Stimulated activated CD4-positive, alpha-beta T cell treated with anti-CD3 and anti-CD28 coated beads, Interleukin-15, amount 100 ng/mL, for 48 hours (primary cell): ENCODE measurements at regions not wholly inside any gene's neighbourhood (a gene's known extent, or its start where the extent isn't known, plus 50 kb on each side); places are given as distances from the start of the nearest gene placed in this dataset.

Source experiments
- DNase-seq, 2 donors: peaks; one replicate each; pipeline ENCODE4 v3.0.0-alpha.2; 2020; ENCODE audit warnings: low read depth in 2 of 2

- DNase-seq = no peak
Measured at GRCh38 chr7:35536396-35536826, 158.5 kb downstream of the HERPUD2 start.

DNA sequence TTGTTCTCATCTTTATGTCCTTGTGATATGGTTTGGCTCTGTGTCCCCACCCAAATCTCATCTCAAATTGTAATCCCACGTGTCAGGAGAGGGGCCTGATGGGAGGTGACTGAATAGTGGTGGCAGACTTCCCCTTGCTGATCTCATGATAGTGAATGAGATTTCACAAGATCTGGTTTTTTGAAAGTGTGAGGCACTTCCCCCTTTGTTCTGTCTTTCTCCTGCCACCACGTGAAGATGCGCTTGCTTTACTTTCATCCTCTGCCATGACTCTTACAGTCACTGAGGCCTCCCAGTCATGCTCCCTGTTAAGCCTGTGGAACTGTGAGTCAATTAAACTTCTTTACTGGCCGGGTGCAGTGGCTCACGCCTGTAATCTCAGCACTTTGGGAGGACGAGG lies 161.0 kb downstream of the HERPUD2 start:
- DNase-seq = no peak

DNA sequence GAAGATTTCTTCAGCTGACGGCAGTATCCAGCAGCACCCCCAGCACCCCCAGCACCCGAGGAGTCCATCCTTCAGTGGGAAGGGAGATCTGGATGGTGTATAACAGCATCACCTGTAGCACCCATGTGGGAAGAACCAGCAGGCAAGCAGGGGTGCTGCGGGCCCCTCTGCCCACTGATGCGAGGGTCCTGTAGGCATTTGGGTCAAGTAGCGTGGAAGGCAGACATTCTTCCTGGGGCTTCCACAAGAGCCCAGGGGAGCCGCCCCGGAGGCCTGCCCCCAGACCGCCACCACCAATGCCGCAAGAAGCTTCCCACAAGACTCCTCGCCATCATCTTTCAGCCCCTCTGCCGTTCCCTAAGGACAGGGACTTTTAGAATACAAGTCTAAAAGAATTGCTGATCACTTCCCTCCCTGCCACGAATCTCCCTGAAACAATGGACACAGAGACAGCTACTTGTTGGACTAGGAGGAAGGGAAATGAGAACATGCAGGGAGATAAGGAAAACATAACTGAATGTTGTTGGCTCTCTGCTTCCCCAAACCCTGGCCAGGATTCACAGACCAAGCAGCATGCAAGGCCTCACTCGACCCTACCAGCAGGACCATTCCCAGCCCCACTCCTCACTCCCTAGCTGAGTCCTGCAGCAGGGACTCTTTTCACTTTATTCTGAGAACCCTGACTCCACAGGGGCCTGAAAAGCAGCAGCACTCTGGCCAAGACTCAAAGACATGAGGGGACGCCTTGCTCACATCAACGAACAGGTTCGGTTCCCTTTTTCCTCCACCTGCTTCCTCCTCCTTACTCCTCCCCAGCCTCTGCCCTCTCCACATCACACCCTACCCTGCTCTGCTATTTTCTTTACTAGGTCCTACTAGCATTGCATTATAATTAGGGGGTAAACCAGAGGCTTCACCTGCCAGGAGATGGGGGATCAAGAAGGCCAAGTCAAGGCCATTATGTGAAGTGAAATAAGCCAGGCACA lies 164.5 kb downstream of the HERPUD2 start:
- no peak for DNase-seq

- DNase-seq = no peak
Measured at GRCh38 chr7:35529713-35530112, 165.2 kb downstream of the HERPUD2 start.

DNA sequence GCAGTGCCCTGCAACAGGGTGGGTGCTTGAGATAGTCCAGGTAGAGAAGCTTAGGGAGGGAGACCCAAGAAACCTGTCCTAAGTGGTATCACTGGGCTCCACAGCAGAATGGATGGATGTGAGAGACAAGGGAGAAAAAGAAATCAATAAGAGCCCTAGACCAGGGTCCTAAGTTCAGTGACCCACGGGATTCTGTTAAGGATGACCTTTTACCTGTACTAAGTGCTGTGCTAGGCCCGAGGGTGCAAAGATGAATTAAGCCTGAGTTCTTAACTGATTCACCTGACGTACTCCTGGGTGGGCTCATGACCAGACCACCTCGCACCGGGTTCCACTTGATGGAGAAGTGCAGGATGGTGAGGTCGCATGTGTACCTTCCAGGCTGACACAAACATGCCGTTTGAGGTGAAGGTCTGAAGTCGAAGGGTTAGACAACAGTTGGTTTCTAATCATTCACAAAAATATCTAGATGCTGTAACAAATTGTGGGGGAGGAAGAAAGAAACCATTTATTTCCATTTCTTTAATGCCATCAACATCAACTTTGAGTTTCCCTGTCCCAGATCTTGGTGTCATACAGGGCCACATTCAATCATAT lies 166.5 kb downstream of the HERPUD2 start:
- no peak for DNase-seq

GRCh38 chr7:35526645-35527044 lies 168.3 kb downstream of the HERPUD2 start:
- no peak for DNase-seq

GRCh38 chr7:35524112-35524804 lies 170.7 kb downstream of the HERPUD2 start:
- DNase-seq = no peak

- DNase-seq = no peak
Measured at GRCh38 chr7:35523292-35523691, 171.6 kb downstream of the HERPUD2 start.

GRCh38 chr7:35522697-35523096 lies 172.2 kb downstream of the HERPUD2 start:
- DNase-seq = no peak

- no peak for DNase-seq
Measured at GRCh38 chr7:35521941-35522340, 173.0 kb downstream of the HERPUD2 start.

DNA sequence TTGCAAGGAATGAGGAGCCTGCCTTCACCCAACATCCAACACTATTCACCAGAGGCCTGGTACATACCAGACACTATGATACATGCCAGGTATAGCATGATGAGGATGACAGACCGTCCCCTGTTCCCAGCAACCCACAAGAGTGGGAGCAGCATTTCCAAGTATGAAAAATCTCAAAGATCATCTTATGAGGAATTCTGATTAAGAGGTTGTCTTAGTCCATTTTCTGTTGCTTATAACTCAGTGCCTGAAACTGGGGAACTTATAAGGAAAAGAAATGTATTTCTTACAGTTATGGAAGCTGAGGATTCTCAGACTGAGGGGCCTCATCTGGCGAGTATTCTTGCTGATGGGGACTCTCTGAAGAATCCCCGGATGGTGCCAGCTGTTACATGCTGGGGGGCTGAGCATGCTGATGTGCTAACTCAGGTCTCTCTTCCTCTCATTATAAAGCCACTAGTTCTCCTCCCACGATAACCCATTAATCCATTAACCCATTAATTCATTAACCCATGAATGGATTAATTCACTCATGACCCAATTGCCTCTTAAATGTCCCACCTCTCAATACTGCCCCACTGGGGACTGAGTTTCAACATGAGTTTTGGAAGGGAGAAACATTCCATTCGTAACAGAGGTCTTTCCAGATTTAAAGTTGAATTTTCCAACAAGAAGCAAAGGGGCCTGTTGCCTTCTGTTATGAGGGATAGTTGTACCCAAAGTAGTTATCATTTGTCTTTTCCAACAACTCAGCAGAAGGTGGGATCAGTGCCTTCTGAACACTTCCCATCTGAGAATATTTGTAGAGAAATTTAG lies 173.9 kb downstream of the HERPUD2 start:
- DNase-seq = no peak

GRCh38 chr7:35519971-35520809 lies 174.7 kb downstream of the HERPUD2 start:
- DNase-seq = peak; percentile 26 to 39

- no peak for DNase-seq
Measured at GRCh38 chr7:35518767-35519166, 176.2 kb downstream of the HERPUD2 start.

DNA sequence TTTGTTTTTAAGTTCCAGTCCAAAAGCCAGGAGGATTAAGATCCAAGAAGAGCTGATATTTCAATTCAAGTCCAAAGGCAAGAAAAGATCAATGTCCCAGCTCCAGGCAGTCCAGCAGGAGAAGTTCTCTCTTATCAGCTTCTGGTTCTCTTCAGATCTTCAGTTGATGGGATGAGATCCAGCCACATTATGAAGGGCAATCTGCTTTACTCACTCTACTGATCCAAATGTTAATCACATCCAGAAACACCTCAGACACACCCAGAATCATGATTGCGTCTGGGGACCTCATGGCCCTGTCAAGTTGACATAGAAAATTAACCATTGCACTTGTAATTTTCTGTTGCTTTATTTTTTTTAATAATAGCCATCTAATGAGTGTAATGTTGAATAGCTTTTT lies 178.4 kb downstream of the HERPUD2 start:
- no peak for DNase-seq

GRCh38 chr7:35513828-35514227 lies 181.1 kb downstream of the HERPUD2 start:
- no peak for DNase-seq

GRCh38 chr7:35513195-35513594 lies 181.7 kb downstream of the HERPUD2 start:
- DNase-seq = no peak

DNA sequence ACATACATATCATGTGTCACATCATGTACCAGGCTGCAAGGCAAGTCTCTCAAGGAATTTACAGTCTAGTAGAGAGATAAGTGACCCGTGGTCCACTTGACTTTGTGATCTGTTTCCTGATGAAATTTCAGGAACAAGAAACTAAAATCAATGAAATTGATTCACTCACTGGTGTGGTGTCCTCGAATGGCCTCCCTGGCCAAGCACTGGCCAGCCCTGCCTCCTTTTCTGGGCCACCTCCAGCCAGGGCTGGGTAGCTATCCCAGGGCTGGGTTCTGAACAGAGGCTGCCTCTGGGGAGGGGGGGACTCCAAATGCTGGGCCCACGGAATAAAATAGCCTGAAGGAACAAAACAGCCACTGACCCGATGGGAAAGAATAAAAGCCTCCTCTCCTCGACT lies 182.2 kb downstream of the HERPUD2 start:
- DNase-seq = no peak

- no peak for DNase-seq
Measured at GRCh38 chr7:35508623-35509400, 186.1 kb downstream of the HERPUD2 start.

DNA sequence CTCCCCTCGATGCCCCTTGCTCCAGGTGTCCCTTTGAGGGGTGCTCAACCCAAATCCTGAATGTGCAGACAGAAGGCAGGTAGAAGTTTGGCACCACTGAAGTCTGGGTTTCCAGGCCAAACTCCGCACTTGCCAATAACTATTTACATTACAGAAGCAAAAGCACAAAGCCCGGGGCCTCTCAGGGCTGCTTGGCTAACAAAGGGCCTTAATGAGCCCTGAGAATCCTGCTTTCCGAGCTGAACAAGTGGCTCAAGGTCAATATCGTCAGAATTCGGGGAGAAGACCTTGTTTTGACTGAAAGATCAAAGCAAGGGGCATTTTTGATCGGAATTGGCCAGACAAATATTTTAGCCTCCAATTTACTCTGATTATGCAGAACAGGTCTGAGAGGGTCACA lies 189.9 kb downstream of the HERPUD2 start:
- DNase-seq = no peak

DNA sequence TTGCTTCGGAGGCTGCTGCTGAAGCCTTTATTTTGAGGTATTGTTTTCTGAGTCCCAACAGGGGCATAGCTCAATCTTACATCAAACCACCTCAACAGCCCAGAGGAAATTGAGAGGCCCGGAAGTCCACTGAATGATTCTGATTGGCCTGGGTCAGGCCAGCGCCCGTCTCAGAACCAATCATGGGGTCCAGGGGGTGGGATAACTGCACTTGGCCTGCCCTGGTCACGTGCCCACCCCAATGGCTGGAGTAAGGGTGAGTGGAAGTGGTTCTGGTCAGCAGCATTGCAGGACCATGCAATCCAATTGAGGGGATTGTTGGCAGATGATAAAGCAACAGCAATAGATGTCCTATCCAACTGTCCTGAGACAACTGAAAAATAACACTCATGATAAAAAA lies 190.6 kb downstream of the HERPUD2 start:
- no peak for DNase-seq
